ENCODE measurements at regions not wholly inside any gene's neighbourhood (a gene's known extent, or its start where the extent isn't known, plus 50 kb on each side); places are given as distances from the start of the nearest gene placed in this dataset.

DNA sequence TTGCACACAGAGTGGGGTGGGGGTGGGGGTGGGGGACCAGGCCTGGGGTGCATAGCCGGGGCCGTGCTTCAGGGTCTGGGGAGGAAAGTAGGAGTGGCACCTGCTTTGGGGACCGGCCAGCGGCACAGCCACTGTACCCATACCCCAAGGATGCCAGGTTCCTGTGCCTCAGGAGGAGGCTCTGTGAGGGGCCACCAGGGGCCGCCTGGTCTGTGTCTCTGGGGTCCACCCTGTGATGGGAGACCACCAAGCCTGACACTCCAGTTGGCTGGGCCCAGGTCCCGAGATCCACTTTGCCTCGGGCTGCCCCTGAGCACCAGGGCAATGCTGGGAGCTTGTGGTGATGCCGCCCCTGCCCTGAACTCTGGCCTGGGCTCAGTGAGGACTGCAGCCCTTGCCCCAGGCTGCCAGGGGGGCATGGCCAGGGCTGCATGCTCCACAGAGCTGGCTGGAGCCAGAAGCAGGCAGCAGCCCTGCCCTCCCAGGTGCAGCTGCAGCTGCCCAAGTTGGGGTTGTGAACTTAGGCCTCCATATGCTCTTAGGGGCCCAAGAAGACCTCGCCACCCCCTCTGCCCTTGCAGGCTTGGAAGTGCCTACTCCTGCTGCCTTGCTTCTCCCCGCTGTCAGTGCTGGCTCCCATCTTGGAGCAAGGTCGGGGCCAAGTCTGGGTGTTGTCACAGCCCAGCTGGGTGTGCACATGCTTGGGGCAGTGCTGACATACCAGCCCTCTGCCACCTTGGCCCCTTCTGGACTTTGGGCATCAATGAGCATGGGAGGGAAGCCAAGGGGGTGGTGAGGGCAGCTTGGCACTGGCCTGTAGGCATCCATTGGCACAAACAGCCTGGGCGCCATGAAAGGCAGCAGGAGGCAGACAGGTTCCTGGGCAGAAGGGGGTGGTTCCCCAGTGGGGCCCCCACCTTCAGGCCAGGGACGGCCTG is 123.3 kb upstream of the THY1 start:
- ATAC-seq, result no peak

DNA sequence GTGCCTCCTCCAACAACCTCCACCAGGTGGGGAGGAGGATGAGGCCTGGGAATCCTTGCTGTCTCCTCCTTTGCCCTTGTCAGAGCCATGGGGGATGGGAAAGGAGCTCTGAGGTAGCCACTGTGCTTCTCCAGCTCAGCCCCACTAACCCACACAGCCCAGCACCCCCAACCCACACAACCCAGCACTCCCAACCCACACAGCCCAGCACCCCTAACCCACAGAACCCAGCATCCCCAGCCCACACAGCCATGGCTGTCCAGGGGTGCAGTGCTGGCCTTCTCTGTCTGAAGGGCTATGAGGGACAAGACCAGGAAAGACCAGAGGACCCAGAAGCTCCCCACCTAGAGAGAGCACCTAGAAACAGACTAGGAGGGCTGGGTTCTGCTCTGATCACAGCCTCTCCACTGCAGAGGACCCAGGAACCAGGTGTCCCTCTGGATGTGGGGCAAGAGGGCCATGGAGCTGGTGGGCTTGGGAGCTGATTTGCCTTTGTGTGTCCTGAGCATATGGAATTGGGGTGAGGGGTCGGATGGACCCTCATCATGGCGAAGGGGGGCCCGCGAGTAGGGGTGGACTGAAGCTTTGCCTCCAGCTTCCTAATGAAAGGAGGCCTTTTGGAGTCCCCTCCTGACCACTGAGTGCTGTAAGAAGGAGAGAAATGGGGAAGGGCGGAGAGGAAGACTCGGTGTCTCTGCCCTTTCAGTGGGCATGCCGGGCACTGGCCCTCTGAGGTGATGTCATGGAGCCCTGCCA is 117.6 kb upstream of the THY1 start:
- no peak for ATAC-seq

DNA sequence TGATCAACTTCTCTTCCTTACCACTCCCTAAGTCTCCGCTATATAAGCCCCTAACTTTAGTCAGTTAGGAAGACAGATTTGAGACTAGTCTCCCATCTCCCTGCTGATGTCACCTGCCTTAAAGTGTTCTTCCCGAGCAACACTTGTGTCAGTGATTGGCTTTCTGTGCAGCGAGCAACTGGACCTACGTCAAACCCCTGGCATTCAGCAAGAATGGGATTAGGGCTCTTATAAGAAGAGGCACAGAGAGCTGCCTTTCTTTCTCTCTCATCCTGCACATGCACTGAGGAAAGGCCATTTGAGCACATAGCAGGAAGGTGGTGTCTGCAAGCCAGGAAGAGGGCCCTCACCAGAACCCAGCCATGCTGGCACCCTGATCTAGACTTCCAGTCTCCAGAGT is 116.6 kb upstream of the THY1 start:
- ATAC-seq, result no peak

DNA sequence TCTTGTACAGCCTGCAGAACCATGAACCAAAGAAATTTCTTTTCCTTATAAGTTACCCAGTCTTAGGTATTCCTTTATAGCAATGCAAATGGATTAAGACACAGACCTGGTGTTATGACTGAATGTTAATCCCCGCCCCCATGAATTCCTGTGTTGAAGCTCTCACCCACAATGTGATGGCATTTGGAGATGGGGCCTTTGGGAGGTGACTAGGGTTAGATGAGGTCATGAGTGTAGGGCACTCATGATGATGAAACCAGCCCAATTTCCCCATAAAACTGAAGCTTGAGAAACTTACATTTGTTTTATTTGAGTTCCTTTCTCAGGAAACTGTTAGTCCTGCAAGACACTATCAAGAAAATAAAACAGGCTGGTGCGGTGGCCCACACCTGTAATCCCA is 115.8 kb upstream of the THY1 start:
- no peak for ATAC-seq

DNA sequence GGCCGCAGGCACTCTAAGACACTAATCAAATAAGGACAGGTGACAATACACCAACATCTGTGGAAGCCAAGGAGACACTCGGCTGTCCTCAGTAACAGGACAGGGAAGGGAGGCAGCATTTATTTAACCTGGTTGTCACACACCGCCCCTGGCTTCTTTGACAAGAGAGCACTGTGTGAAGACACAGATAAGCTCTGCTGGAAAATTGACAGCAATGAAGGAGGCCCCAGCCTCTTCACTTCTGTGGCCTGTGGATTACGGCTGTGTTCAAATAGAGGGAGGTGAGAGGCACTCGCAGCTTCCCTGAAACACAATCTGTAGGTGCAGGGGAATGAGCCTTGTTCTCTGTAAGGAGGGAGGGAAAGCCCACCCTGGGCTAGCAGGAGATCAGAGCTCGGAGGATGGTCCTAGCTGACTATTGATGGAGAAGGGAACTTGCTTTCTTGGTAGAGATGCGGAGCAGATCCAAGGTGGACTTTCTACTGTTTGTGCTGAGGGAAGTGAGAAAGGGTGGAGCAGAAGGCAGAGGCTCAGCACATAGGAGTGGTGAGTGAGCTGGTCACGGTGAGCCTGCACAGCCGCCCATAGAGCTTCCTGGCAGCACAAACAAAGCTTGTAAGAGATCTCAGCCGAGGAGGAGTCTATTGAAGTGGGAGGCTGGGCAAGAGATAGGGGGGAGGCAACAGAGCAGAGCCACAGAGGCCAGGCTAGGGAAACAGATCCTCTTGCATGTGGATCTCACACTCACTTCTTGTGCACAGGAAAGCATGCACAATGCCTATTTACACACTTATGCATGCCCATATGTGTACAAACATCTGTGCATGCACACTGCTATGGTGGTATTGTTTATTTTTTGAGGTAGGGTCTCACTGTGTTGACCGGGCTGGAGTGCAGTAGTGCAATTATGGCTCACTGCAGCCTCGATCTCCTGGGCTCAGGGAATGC is 114.6 kb upstream of the THY1 start:
- ATAC-seq, result no peak

DNA sequence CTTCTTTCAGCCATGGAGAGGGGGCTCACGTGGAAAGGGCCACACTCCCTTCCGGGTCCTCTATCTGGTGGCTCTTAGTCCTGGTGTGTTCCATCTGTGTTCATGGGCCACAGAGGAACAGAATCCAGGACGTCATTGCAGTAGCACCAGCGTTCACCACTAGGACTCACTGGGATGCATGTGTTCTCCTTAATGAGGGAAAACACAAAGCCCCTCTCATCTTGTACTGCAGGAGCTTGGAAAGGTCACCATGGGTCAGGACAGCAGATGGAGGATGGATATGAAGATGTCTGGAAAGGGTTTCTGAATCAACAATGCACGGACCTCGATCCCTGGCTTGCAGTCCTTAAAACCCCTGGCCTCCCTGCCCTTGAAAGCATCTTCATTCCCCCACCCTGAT is 113.8 kb upstream of the THY1 start:
- ATAC-seq, result no peak

DNA sequence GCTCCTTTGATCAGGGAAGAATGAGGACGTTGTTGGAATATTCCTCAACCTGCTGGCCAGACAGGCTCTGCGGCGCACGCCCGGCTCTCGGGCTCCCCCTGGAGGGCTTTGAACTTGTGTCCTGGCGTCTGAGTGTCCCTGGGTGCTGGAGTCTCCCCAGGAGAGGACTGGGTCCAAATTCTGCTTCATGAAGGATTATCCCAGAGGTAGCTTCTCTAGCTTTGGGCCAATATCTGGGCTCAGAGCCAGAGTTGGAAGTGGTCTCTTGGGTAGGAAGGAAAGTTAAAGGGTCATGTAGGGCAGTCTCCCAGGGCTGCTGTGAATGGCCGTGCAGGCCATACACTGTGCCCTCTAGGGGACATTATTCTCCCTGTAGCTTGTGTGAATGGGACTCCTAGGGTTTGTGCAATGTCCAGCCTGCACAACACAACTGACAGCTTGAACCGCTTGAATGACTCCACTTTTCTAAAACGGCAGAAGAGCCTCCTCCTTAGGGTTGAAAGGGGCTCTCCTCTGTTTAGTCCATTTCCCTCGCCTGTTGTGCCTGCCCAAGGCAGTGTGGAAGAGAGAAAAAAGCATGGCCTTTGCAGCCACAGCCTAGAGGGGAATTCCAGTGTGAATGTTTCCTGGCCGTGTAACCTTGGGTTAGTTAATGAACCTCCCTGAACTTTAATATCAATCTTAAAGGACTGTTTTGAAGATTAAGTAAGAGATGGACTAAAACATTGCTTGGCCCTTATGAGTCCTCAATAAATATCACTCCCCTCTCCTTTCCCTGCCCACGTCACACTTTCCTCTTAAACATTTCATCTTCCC is 111.2 kb upstream of the THY1 start:
- peak in 1 of 2 donors; percentile 55 for ATAC-seq

DNA sequence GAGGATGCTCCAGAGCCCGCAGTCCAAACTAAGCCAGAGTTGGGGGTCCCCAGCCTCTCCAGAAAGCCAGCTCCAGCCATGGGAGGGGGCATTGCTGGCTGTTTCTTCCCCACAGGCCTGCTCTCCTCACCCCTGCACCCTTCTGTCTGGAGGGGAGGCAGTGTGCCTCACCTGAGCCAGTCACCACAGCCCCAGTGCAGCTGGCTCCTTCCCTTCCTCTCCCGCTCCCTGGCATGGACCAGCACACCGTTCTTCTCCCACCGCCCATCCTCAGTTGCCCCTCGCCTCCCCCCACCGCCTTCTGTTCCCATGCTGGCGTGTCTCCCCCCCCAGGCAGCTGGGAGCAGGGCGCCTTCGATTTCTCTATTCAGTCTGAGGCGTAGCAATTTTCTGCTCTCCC is 110.5 kb upstream of the THY1 start:
- no peak for ATAC-seq

DNA sequence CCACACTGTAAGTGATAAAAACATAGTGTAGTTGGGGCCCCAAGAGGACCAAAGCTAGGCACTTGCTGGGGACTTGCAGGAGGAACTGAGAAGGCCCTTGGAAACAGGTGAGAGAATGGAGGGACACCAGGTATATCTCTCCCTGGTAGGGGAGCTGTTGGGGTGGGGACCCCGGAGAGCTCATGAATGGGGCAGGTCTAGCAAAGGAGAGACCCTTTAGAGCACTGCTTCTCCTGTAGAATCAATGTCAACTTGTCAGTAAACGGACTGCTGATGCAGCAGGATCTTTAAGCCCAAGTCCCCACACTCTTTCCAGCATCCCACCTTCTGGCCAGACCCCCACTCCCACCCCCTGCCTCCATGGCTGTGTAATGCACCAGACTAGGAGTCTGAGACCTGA is 109.6 kb upstream of the THY1 start:
- no peak for ATAC-seq

DNA sequence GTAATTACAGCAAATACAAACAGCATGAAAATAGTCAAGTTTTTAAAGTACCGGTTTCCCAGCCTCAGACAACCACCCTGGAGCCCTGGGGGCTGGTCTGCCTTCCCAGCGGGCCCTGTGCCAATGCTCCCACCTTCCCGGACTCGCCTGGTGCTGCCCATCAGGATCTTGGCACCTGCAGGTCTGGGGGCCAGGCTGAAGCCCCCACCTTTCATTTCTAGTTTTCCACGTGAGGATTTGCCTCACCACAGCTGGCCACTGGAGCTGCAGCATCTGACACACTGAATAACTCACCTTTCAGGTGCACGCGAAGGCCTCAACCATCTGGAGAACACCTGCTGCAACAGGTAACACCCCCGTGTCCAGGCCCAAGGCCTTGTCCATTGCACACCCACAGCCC is 108.7 kb upstream of the THY1 start:
- ATAC-seq, result no peak

DNA sequence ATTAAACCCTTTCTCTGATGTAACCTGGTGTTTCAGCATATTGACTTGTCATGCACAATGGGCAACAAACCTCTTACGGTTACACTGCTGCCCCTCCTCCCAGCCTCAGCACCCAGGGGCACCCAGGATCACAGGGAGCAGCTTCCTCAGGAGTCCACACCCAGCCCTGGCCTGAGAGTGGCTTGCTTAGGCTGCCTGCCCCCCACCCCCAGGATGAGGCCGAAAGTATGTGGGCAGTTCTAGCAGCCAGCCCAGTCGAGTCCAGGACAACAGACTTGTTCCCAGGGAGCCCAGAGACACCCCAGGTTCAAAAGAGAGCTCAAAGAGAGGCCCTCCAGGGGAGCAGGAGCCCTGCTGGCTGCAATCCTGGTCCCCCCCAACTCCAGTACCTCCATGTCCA is 108.1 kb upstream of the THY1 start:
- no peak for ATAC-seq

DNA sequence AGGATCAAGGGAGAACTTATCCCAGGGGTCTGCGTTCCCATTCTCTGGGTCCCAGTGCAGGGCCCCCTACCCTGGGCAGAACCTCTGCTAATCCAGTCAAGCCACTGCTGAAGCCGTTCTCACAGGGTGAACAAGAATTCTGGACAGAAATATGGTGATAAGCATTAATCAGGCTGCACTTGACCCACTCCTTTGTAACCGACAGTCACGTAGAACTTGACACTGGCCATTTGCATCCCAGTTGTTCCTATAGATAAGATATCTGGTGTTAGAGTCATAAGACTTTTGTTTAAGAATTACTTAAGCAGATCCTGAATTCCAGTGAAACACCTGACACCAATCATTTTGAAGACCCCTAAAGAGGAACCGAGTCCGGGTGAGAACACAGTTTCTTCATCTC is 107.5 kb upstream of the THY1 start:
- no peak for ATAC-seq

DNA sequence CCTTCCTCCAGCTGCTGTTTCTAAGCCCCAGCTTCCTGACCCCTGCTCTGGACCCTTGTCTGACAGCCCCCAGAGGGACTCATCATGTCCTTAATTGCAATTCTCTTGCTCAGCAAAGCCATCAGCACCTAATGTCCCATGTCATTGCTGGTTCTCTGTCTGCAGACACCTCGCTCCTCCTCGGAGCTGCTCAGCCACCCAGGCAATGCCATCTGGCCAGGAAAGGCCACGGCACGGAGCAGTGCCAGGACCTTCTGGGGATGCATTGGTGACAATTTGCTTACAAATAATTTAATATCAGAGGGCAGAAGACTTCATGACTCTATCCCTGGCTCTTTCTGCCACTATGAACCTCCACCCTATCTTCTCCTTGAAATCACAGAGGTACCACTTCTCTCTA is 107.0 kb upstream of the THY1 start:
- no peak for ATAC-seq

DNA sequence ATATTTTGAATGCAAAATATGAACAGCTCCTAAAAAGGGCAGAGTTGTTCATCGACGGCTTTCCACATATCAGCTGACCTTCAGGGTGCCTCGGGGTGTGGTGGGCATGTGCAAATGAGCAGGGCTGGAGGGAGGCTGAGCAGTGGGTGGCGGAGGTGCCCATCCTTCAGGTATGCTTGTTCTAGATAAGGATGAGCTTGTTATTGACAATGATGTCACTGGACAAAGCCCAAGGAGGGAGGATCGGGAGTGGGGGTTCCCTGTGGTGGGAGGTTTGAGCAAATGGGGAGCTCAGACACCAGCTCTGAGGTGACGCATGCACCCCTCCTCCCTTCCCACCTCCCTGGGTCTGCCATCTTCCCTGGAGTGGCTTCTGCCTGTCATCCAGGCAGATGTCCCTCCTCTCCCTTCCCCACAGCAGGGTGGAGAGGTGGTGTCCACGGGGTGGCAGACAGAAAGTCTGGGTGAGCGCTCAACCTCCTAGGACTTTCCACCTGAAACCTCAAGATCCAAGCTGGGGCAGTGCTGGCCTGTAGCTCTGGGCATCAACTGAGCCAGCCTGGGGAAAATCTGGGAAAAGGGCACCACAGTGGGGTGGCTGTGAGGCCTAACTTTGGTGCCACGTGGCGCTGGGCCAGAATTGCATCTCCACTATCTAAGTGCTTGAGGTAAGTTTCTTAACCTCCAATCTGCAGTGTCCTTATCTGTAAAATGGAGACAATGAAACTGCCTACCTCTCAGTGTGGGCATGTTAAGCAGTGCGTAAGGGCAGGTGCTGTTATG is 106.3 kb upstream of the THY1 start:
- no peak for ATAC-seq

DNA sequence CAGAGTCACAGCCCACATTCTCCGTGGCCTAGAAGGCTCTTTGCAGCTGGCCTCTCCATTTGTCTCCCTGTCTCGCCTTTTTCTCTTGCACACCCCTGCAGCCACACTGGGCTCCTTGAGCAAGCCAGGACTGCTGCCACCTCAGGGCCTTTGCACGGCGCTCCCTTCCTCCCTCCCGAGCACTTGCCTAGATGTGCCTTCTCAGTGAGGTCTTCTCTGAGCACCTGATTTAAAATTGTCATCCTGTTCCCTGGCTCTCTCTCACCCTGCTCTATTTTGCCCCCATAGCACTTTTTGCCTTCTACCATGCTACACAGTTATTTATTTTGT is 102.9 kb upstream of the THY1 start:
- no peak for ATAC-seq

DNA sequence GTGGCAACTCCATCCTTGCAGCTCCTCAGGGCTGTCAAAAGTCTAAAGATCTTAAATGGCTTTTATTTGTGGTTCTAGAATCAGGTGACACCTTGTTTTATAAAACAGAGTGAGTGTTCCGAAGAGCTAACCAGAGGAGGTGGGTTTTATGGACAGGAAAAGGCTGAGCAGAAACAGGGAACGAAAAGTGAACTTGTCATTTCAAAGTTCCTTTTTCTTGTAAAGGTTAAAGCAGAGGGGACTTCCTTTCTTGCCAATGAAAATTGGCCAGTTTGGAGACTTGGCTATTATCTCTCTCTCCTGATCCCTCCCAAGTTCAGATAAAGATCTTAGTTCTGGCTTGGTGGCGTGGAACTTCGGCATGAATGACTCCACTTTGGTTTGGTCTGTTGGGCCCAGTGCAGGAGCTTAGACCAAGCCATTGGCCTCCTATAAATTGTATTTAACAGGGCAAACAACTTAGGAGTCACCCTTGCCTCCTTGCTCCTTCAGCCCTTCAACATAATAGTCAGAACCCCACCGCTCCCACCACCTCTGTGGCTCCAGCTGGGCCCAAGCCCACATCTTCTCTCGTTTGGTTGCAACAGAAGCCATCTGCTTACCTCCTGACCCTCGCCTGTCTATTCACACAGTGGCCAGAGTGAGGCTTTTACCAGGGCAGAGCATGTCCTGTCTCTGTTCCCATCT is 102.4 kb upstream of the THY1 start:
- ATAC-seq, result no peak

DNA sequence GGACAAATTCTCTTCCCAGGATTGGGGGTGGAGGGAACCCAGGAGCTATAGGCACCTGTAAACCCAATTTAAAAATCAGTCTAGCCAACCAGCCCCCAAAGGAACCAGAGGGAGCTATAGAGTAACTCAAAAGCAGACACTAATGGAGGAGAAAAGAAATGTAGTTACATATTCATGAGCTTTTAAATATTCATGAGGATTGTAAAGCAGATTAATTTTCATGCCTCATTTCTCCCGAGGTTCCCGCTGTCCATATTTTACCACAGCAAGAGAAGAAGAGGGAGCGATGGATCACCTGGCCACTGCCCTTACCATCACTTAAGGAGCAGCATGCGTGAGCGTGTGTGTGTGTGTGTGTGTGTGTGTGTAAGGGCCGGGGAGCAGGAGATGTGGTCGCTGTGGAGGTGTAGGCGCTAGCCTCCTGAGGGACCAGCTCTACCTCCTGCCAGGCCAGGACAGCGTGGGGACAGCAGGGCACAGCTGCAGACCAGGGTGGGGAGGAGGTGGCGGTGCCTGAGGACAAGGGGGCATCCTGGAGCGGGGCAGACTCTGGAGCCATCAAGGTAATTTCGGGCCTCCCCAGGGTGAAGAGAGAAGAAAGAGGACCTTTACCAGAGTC is 100.7 kb upstream of the THY1 start:
- ATAC-seq, result no peak

DNA sequence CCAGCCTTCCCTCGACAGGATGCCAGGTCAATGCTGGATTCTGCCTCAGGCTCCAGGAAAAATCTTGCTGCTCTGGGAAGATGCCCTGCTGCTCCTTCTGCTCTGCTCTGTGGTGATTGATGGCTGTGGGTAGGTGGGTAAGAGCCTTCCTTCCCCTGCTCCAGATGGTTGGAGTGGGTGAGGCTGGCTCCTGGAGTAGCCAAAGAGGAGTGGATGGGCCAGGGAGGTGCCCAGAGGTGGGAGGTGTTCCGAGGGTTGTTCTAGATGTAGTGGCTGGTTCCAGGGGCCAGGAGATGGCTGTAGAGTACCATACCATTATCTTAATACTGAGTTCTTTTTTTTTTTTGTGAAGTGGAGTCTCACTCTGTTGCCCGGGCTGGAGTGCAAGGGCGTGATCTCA is 99.6 kb upstream of the THY1 start:
- no peak for ATAC-seq

DNA sequence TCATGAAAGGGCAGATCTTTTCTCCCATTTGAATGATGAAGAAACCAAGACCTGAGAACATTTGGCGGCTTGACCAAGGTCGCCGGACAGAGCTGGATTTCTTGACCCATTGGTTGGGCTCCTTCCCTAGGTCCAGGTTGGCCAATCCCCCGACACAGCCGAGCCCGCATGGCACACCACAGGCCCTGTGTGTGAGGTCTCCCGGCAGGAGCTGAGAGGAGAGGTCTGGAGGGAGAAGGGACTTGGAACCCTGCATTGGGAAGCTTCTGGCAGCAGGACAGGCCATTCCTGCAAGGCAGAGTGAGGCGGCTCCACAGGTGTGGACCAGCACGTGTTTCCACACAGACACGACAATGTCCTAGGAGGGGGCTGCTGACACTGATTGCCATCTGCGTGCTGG is 98.6 kb upstream of the THY1 start:
- no peak for ATAC-seq

DNA sequence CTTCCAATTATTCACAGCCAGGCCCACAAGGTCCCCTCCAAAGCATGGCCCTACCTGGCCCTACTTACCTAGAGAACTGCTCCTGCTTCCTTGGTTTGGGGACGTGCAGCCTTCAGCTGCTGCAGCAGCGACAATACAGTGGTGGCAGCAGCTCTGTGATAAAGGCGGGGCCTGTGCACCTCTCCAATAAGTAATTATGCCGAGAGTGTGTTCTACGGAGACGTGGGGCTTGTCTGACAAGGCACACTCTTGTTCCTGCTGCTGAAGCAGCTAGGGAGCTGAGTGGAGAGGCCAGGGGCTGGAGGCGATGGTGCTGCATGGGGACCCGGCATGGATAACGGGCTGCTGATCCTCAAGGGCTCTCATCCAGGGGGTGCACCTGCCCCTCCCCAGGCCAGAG is 98.0 kb upstream of the THY1 start:
- ATAC-seq, result no peak
